ENCODE measurements at regions not wholly inside any gene's neighbourhood (a gene's known extent, or its start where the extent isn't known, plus 50 kb on each side); places are given as distances from the start of the nearest gene placed in this dataset.

- 43 to 49% methylated on average over 2 of the region's 2 CpGs for WGBS, 2 donors
- DNase-seq = no peak
- H3K4me3 ChIP-seq = no peak overlapping the region
- no peaks in the 10 kb centered on the region for H3K36me3 ChIP-seq (replicated peaks in 1 of 2; ENCODE audit: insufficient read depth in 1 of 2, low read depth in 2 of 2)
- H3K27me3 ChIP-seq = no peaks in the 10 kb centered on the region
- TF ChIP-seq POLR2A (IDR thresholded peaks at IDR 0.05) = no peak
- TF ChIP-seq, protein P1, sequence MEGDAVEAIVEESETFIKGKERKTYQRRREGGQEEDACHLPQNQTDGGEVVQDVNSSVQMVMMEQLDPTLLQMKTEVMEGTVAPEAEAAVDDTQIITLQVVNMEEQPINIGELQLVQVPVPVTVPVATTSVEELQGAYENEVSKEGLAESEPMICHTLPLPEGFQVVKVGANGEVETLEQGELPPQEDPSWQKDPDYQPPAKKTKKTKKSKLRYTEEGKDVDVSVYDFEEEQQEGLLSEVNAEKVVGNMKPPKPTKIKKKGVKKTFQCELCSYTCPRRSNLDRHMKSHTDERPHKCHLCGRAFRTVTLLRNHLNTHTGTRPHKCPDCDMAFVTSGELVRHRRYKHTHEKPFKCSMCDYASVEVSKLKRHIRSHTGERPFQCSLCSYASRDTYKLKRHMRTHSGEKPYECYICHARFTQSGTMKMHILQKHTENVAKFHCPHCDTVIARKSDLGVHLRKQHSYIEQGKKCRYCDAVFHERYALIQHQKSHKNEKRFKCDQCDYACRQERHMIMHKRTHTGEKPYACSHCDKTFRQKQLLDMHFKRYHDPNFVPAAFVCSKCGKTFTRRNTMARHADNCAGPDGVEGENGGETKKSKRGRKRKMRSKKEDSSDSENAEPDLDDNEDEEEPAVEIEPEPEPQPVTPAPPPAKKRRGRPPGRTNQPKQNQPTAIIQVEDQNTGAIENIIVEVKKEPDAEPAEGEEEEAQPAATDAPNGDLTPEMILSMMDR (IDR thresholded peaks at IDR 0.05) = no peak
- ATAC-seq = no peak
- no peaks in the 10 kb centered on the region for H3K9me3 ChIP-seq
- no peaks in the 10 kb centered on the region for H3K4me1 ChIP-seq
- intact Hi-C loops (cut with DNase I) = no loop called here
- H3K27ac ChIP-seq = no peak overlapping the region
These were observed 71.6 kb upstream of the TET2 start for GRCh38 chr4:105075045-105075444.

DNA sequence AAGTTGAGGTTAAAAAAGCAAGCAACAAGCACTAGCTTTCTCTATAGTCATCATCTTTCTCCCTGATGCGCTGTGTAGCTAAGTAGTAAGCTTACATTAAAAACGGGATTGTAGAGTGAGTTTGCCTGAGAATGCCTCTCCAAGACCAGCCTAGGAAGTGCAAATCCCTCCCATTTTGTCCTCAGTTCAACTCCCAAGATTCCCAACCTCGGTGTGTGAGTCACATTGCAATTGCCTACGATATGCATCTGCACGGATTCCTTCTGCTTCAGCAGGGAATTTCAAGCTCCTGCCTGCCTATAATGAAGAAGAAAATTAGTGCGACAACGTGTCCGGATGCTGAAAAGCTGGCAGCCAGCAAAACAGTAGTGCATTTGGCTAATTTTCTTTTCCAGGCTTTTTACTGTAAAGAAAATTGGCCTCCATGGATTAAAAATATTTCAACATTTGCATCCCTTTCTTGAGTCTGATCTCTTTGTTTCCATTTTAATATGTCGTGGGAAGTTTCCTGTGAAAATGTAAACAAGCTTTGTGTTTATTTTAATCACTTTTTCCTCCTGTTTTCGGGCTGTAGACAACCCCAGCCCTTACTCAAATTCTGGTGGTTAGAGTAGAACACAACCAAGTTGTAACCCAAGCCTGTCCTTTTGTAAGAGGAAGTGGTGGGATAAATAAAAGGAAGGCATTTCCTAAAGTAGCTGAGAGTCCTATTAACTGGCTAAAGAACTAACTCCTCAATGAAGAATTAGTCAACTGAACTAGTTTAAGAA, 58.4 kb upstream of the TET2 start:
- no peak overlapping the region for H3K27ac ChIP-seq
- no peak for DNase-seq
- 32 to 35% methylated on average over 10 of the region's 10 CpGs for WGBS, 2 donors
- no peaks in the 10 kb centered on the region for H3K36me3 ChIP-seq (replicated peaks in 1 of 2; ENCODE audit: insufficient read depth in 1 of 2, low read depth in 2 of 2)
- H3K4me3 ChIP-seq = no peak overlapping the region
- ATAC-seq = no peak
- TF ChIP-seq POLR2A (IDR thresholded peaks at IDR 0.05) = no peak
- TF ChIP-seq, protein P1 (IDR thresholded peaks at IDR 0.05) = no peak
- no peaks in the 10 kb centered on the region for H3K9me3 ChIP-seq
- intact Hi-C loops (cut with DNase I) = no loop called here
- no peaks in the 10 kb centered on the region for H3K4me1 ChIP-seq
- H3K27me3 ChIP-seq = no peaks in the 10 kb centered on the region

DNA sequence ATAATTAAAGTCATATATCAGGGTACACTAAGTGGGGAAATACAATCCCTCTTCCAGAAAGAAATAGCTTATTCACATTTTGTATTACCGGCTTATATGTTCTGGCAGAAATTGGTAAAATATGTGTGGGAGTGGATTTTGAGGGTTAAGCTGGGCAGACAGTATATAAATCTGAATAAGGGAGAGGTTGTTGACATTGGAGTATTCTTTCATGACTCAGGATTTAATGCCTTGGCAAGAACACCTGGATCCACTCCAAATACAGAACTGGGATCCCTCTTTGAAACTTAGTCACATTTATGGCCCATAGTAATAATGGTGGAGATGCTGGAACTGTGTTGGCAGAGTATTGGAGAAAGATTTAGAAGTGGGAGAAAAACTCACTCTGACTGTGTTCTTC, 54.3 kb upstream of the TET2 start:
- Histone ChIP-seq H3K27me3 (no peaks in the 10 kb centered on the region), H3K4me1 (no peaks in the 10 kb centered on the region), H3K36me3 (replicated peaks in 1 of 2; ENCODE audit: insufficient read depth in 1 of 2, low read depth in 2 of 2) (no peaks in the 10 kb centered on the region), H3K9me3 (no peaks in the 10 kb centered on the region), H3K27ac (no peak overlapping the region), H3K4me3 (no peak overlapping the region)
- ATAC-seq = no peak
- 78 to 87% methylated on average over 1 of the region's 1 CpG for WGBS, 2 donors
- DNase-seq = no peak
- TF ChIP-seq, protein P1 (IDR thresholded peaks at IDR 0.05) = no peak
- TF ChIP-seq POLR2A (IDR thresholded peaks at IDR 0.05) = no peak
- intact Hi-C loops (cut with DNase I) = no loop called here

- H3K9me3 ChIP-seq = no peaks in the 10 kb centered on the region
- 70 to 73% methylated on average over 1 of the region's 1 CpG for WGBS, 2 donors
- H3K4me1 ChIP-seq = no peaks in the 10 kb centered on the region
- DNase-seq = no peak
- no peak overlapping the region for H3K4me3 ChIP-seq
- no peaks in the 10 kb centered on the region for H3K36me3 ChIP-seq (replicated peaks in 1 of 2; ENCODE audit: insufficient read depth in 1 of 2, low read depth in 2 of 2)
- intact Hi-C loops (cut with DNase I) = no loop called here
- H3K27ac ChIP-seq = no peak overlapping the region
- no peak for ATAC-seq
- H3K27me3 ChIP-seq = no peaks in the 10 kb centered on the region
- TF ChIP-seq, protein P1 (IDR thresholded peaks at IDR 0.05) = no peak
- no peak for TF ChIP-seq POLR2A (IDR thresholded peaks at IDR 0.05)
These were observed 53.9 kb upstream of the TET2 start for GRCh38 chr4:105092768-105093167.

- 51 to 57% methylated on average over 2 of the region's 2 CpGs for whole genome bisulfite sequencing, 2 donors
- intact Hi-C loops (cut with DNase I) = no loop called here
- H3K27ac ChIP-seq = no peak overlapping the region
- ATAC-seq (no peak), DNase-seq (no peak)
- no peaks in the 10 kb centered on the region for H3K36me3 ChIP-seq (replicated peaks in 1 of 2; ENCODE audit: insufficient read depth in 1 of 2, low read depth in 2 of 2)
- TF ChIP-seq, protein P1 (IDR thresholded peaks at IDR 0.05) = no peak
- no peak for TF ChIP-seq POLR2A (IDR thresholded peaks at IDR 0.05)
- no peaks in the 10 kb centered on the region for H3K9me3 ChIP-seq
- H3K27me3 ChIP-seq = no peaks in the 10 kb centered on the region
- H3K4me3 ChIP-seq = no peak overlapping the region
- no peaks in the 10 kb centered on the region for H3K4me1 ChIP-seq
These were observed 52.7 kb upstream of the TET2 start for GRCh38 chr4:105093975-105094374.
